ENCODE measurements at regions not wholly inside any gene's neighbourhood (a gene's known extent, or its start where the extent isn't known, plus 50 kb on each side); places are given as distances from the start of the nearest gene placed in this dataset.

GRCh38 chr11:13074714-13075464 is 65.8 kb downstream of the RASSF10 start:
- no peaks in the 10 kb centered on the region for H3K9me2 ChIP-seq
- H3K27ac ChIP-seq (ENCODE audit: low read depth in 2 of 2, low read length in 1 of 2), result no peak overlapping the region
- WGBS (ENCODE audit: low lambda C conversion rate), result 65% methylated on average over 6 of the region's 6 CpGs
- no peak overlapping the region for H3K4me2 ChIP-seq
- H3K4me3 ChIP-seq (ENCODE audit: low read depth in 2 of 2, low read length in 1 of 2), result no peak overlapping the region
- peaks cover 14% of the 10 kb centered on the region; the same call in 1 of the 2 replicates for H3K27me3 ChIP-seq (ENCODE audit: insufficient read depth)
- H3K9ac ChIP-seq, result no peak overlapping the region
- ChIA-PET CTCF (no interaction called here), POLR2A (no interaction called here)
- DNase-seq, result no peak
- H3K4me1 ChIP-seq (ENCODE audit: control insufficient read depth in 1 of 2, insufficient read depth in 2 of 2, low read depth in 1 of 2, low read length in 1 of 2), result no peaks in the 10 kb centered on the region
- no peaks in the 10 kb centered on the region for H3K79me2 ChIP-seq (ENCODE audit: insufficient read depth)
- H4K20me1 ChIP-seq (ENCODE audit: insufficient read depth), result no peaks in the 10 kb centered on the region
- no peaks in the 10 kb centered on the region for H3K36me3 ChIP-seq (replicated peaks in 1 of 2; ENCODE audit: control insufficient read depth in 1 of 2, insufficient read depth in 2 of 2, low read length in 1 of 2)
- no peak overlapping the region for H2AFZ ChIP-seq (ENCODE audit: low read depth)
- no peaks in the 10 kb centered on the region for H3K9me3 ChIP-seq
- TF ChIP-seq RXRA (IDR thresholded peaks at IDR 0.05; ENCODE audit: borderline replicate concordance, low read depth) (no peak), NFIC (IDR thresholded peaks at IDR 0.05; ENCODE audit: borderline replicate concordance) (no peak), CTCF (IDR thresholded peaks at IDR 0.05) (no peak), GATA2 (CRISPR knock-in tag; IDR thresholded peaks at IDR 0.05) (no peak), RFX5 (IDR thresholded peaks at IDR 0.05; ENCODE audit: low read length) (no peak), ELF1 (IDR thresholded peaks at IDR 0.05) (no peak)
- TF ChIP-seq, protein P1, sequence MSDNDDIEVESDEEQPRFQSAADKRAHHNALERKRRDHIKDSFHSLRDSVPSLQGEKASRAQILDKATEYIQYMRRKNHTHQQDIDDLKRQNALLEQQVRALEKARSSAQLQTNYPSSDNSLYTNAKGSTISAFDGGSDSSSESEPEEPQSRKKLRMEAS (IDR thresholded peaks at IDR 0.05; ENCODE audit: low read depth), result no peak
- TF ChIP-seq, protein P2, sequence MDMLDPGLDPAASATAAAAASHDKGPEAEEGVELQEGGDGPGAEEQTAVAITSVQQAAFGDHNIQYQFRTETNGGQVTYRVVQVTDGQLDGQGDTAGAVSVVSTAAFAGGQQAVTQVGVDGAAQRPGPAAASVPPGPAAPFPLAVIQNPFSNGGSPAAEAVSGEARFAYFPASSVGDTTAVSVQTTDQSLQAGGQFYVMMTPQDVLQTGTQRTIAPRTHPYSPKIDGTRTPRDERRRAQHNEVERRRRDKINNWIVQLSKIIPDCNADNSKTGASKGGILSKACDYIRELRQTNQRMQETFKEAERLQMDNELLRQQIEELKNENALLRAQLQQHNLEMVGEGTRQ (IDR thresholded peaks at IDR 0.05; ENCODE audit: borderline replicate concordance, low read depth, low read length), result no peak
- no peaks in the 10 kb centered on the region for H3F3A ChIP-seq (replicated peaks; ENCODE audit: insufficient read depth)

- H3F3A ChIP-seq (replicated peaks; ENCODE audit: insufficient read depth), result no peaks in the 10 kb centered on the region
- DNase-seq, result no peak
- no peaks in the 10 kb centered on the region for H3K4me1 ChIP-seq (ENCODE audit: control insufficient read depth in 1 of 2, insufficient read depth in 2 of 2, low read depth in 1 of 2, low read length in 1 of 2)
- no peak overlapping the region for H3K4me3 ChIP-seq (ENCODE audit: low read depth in 2 of 2, low read length in 1 of 2)
- H3K79me2 ChIP-seq (ENCODE audit: insufficient read depth), result no peaks in the 10 kb centered on the region
- TF ChIP-seq SIN3A (IDR thresholded peaks at IDR 0.05; ENCODE audit: borderline replicate concordance, low read depth, low read length) (no peak), GABPA (IDR thresholded peaks at IDR 0.05; ENCODE audit: low read depth) (no peak), REST (IDR thresholded peaks at IDR 0.05; ENCODE audit: low read depth, low read length) (no peak), USF1 (IDR thresholded peaks at IDR 0.05; ENCODE audit: borderline replicate concordance, low read depth) (no peak), FOSL2 (IDR thresholded peaks at IDR 0.05; ENCODE audit: borderline replicate concordance, low read depth) (no peak), FOXM1 (IDR thresholded peaks at IDR 0.05; ENCODE audit: low read depth) (no peak), ELF1 (IDR thresholded peaks at IDR 0.05) (no peak), NFIC (IDR thresholded peaks at IDR 0.05; ENCODE audit: borderline replicate concordance) (no peak), MXI1 (IDR thresholded peaks at IDR 0.05; ENCODE audit: low read depth, low read length) (no peak), EP300 (IDR thresholded peaks at IDR 0.05; ENCODE audit: borderline replicate concordance in 1 of 2, low read depth in 1 of 2, low read length in 1 of 2) (no peak), RXRA (IDR thresholded peaks at IDR 0.05; ENCODE audit: borderline replicate concordance, low read depth) (no peak), SMC3 (IDR thresholded peaks at IDR 0.05; ENCODE audit: low read depth, low read length) (no peak)
- TF ChIP-seq, protein P3, sequence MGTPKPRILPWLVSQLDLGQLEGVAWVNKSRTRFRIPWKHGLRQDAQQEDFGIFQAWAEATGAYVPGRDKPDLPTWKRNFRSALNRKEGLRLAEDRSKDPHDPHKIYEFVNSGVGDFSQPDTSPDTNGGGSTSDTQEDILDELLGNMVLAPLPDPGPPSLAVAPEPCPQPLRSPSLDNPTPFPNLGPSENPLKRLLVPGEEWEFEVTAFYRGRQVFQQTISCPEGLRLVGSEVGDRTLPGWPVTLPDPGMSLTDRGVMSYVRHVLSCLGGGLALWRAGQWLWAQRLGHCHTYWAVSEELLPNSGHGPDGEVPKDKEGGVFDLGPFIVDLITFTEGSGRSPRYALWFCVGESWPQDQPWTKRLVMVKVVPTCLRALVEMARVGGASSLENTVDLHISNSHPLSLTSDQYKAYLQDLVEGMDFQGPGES (IDR thresholded peaks at IDR 0.05; ENCODE audit: low read depth, low read length), result no peak
- no peak overlapping the region for H2AFZ ChIP-seq (ENCODE audit: low read depth)
- WGBS (ENCODE audit: low lambda C conversion rate), result 76% methylated on average over 2 of the region's 2 CpGs
- no peaks in the 10 kb centered on the region for H3K9me3 ChIP-seq
- no peaks in the 10 kb centered on the region for H3K36me3 ChIP-seq (replicated peaks in 1 of 2; ENCODE audit: control insufficient read depth in 1 of 2, insufficient read depth in 2 of 2, low read length in 1 of 2)
- H3K4me2 ChIP-seq, result no peak overlapping the region
- ChIA-PET POLR2A (no interaction called here), CTCF (no interaction called here)
- peaks cover 17% of the 10 kb centered on the region; the same call in 1 of the 2 replicates for H3K27me3 ChIP-seq (ENCODE audit: insufficient read depth)
- no peak overlapping the region for H3K9ac ChIP-seq
- H3K9me2 ChIP-seq, result no peaks in the 10 kb centered on the region
- H3K27ac ChIP-seq (ENCODE audit: low read depth in 2 of 2, low read length in 1 of 2), result no peak overlapping the region
- H4K20me1 ChIP-seq (ENCODE audit: insufficient read depth), result no peaks in the 10 kb centered on the region
These were observed 67.8 kb downstream of the RASSF10 start for GRCh38 chr11:13076961-13077360.

Data from SK-N-SH (cell line).